ENCODE measurements at regions not wholly inside any gene's neighbourhood (a gene's known extent, or its start where the extent isn't known, plus 50 kb on each side); places are given as distances from the start of the nearest gene placed in this dataset.

- Histone ChIP-seq H4K20me1 (ENCODE audit: insufficient read depth, low read length) (no peaks in the 10 kb centered on the region), H3K9ac (ENCODE audit: insufficient read depth, low read length, poor library complexity, severe bottlenecking) (no peak overlapping the region), H3K4me2 (replicated peaks; ENCODE audit: extremely low read depth, low read length, poor library complexity, severe bottlenecking) (no peak overlapping the region), H3K27ac (ENCODE audit: low read depth in 1 of 2, low read length in 2 of 2) (no peak overlapping the region), H3K4me1 (ENCODE audit: control insufficient read depth in 1 of 2, insufficient read depth in 2 of 2, low read length in 2 of 2) (no peaks in the 10 kb centered on the region), H3K9me3 (replicated peaks in 1 of 2; ENCODE audit: control insufficient read depth in 1 of 2, insufficient read depth in 1 of 2, low read length in 2 of 2) (no peaks in the 10 kb centered on the region), H3K4me3 (replicated peaks in 1 of 3; ENCODE audit: low read depth in 2 of 3, low read length in 3 of 3) (no peak overlapping the region), H3K27me3 (ENCODE audit: control insufficient read depth in 2 of 2, insufficient read depth in 2 of 2, low read length in 2 of 2) (no peaks in the 10 kb centered on the region), H2AFZ (ENCODE audit: insufficient read depth, low read depth, low read length, poor library complexity, severe bottlenecking) (no peak overlapping the region), H3K79me2 (ENCODE audit: insufficient read depth, low read length) (no peaks in the 10 kb centered on the region), H3K36me3 (replicated peaks in 1 of 2; ENCODE audit: control insufficient read depth in 1 of 2, insufficient read depth in 2 of 2, low read length in 2 of 2) (no peaks in the 10 kb centered on the region)
- DNase-seq = no peak
- peaks cover 0 to 13% (median 2%) of the 10 kb centered on the region in 7 donors for H3K9me3 Mint-ChIP-seq
- H3K36me3 Mint-ChIP-seq = no peaks in the 10 kb centered on the region
- no peak for TF ChIP-seq CTCF (IDR thresholded peaks at IDR 0.05)
- WGBS (ENCODE audit: insufficient coverage) = 71% methylated on average over 1 of the region's 2 CpGs
- no peak overlapping the region for H3K27ac Mint-ChIP-seq
- intact Hi-C loops (cut with micrococcal nuclease) = no loop called here
- no peaks in the 10 kb centered on the region for H3K4me1 Mint-ChIP-seq
- H3K4me3 Mint-ChIP-seq = no peak overlapping the region
- H3K27me3 Mint-ChIP-seq (ENCODE audit: low read depth in 3 of 3) = peaks cover 0 to 2% (median 0%) of the 10 kb centered on the region in 3 donors
Observed at GRCh38 chr2:19230626-19231025, 127.8 kb downstream of the OSR1 start.

GRCh38 chr2:19228715-19229114 lies 129.7 kb downstream of the OSR1 start:
- WGBS (ENCODE audit: insufficient coverage) = 71% methylated on average over 2 of the region's 3 CpGs
- Mint-ChIP-seq H3K4me1 (no peaks in the 10 kb centered on the region), H3K27me3 (ENCODE audit: low read depth in 3 of 3) (peaks cover 0 to 2% (median 0%) of the 10 kb centered on the region in 3 donors), H3K9me3 (peaks cover 0 to 13% (median 2%) of the 10 kb centered on the region in 7 donors), H3K4me3 (no peak overlapping the region), H3K27ac (no peak overlapping the region), H3K36me3 (no peaks in the 10 kb centered on the region)
- H3K9ac ChIP-seq (ENCODE audit: insufficient read depth, low read length, poor library complexity, severe bottlenecking) = no peak overlapping the region
- H2AFZ ChIP-seq (ENCODE audit: insufficient read depth, low read depth, low read length, poor library complexity, severe bottlenecking) = no peak overlapping the region
- no peak for DNase-seq
- H3K9me3 ChIP-seq (replicated peaks in 1 of 2; ENCODE audit: control insufficient read depth in 1 of 2, insufficient read depth in 1 of 2, low read length in 2 of 2) = no peaks in the 10 kb centered on the region
- H3K4me3 ChIP-seq (replicated peaks in 1 of 3; ENCODE audit: low read depth in 2 of 3, low read length in 3 of 3) = no peak overlapping the region
- no peaks in the 10 kb centered on the region for H3K27me3 ChIP-seq (ENCODE audit: control insufficient read depth in 2 of 2, insufficient read depth in 2 of 2, low read length in 2 of 2)
- H3K79me2 ChIP-seq (ENCODE audit: insufficient read depth, low read length) = no peaks in the 10 kb centered on the region
- H3K36me3 ChIP-seq (replicated peaks in 1 of 2; ENCODE audit: control insufficient read depth in 1 of 2, insufficient read depth in 2 of 2, low read length in 2 of 2) = no peaks in the 10 kb centered on the region
- no peaks in the 10 kb centered on the region for H4K20me1 ChIP-seq (ENCODE audit: insufficient read depth, low read length)
- intact Hi-C loops (cut with micrococcal nuclease) = no loop called here
- H3K4me2 ChIP-seq (replicated peaks; ENCODE audit: extremely low read depth, low read length, poor library complexity, severe bottlenecking) = no peak overlapping the region
- no peaks in the 10 kb centered on the region for H3K4me1 ChIP-seq (ENCODE audit: control insufficient read depth in 1 of 2, insufficient read depth in 2 of 2, low read length in 2 of 2)
- TF ChIP-seq CTCF (IDR thresholded peaks at IDR 0.05) = no peak
- no peak overlapping the region for H3K27ac ChIP-seq (ENCODE audit: low read depth in 1 of 2, low read length in 2 of 2)

Measured in CD14-positive monocyte (primary cell).